MM.1S (cell line): ENCODE measurements at regions not wholly inside any gene's neighbourhood (a gene's known extent, or its start where the extent isn't known, plus 50 kb on each side); places are given as distances from the start of the nearest gene placed in this dataset.

Experiments
- DNase-seq: peaks from one replicate; pipeline ENCODE4 v3.0.0-alpha.2; 2015
- H2AFZ ChIP-seq: fragments of 300-600 bp; sonication (generic); 2 replicates; pipeline ENCODE4 v1.6.0; 2016; ENCODE audit warnings: antibody characterized with exemption, low read length
- H3F3A ChIP-seq: fragments of 300-600 bp; sonication (generic); 2 replicates; pipeline ENCODE4 v1.6.1; 2016; ENCODE audit warnings: mild to moderate bottlenecking, antibody characterized with exemption, low read length, moderate library complexity, mixed read lengths; ENCODE audit not compliant: insufficient read depth
- H3K27ac ChIP-seq: fragments of 300-600 bp; sonication (generic); 2 replicates; pipeline ENCODE4 v1.5.1; 2016; ENCODE audit warnings: mild to moderate bottlenecking, low read length
- H3K27me3 ChIP-seq: fragments of 300-600 bp; sonication (generic); replicated peaks from 2 replicates; pipeline ENCODE4 v1.6.0; 2016; ENCODE audit warnings: low read length; ENCODE audit not compliant: insufficient read depth
- H3K36me3 ChIP-seq: fragments of 300-600 bp; sonication (generic); replicated peaks from 2 replicates; pipeline ENCODE4 v1.6.1; 2016; ENCODE audit warnings: mild to moderate bottlenecking, low read length, mixed read lengths; ENCODE audit not compliant: insufficient read depth
- H3K4me1 ChIP-seq: fragments of 300-600 bp; sonication (generic); 2 replicates; pipeline ENCODE4 v1.6.1; 2016; ENCODE audit warnings: low read length, mixed read lengths
- H3K4me2 ChIP-seq: fragments of 300-600 bp; sonication (generic); 2 replicates; pipeline ENCODE4 v1.6.0; 2016; ENCODE audit warnings: low read depth, low read length
- H3K4me3 ChIP-seq: fragments of 300-600 bp; sonication (generic); 2 replicates; pipeline ENCODE4 v1.5.1; 2016; ENCODE audit warnings: low read length, mixed read lengths
- H3K79me2 ChIP-seq: fragments of 300-600 bp; sonication (generic); 2 replicates; pipeline ENCODE4 v1.6.1; 2016; ENCODE audit warnings: mixed run types, low read length, mixed read lengths
- H3K9ac ChIP-seq: fragments of 300-600 bp; sonication (generic); 2 replicates; pipeline ENCODE4 v1.6.1; 2016; ENCODE audit warnings: low read length, mixed read lengths
- H3K9me2 ChIP-seq: fragments of 300-600 bp; sonication (generic); replicated peaks from 2 replicates; pipeline ENCODE4 v1.6.1; 2016; ENCODE audit warnings: mild to moderate bottlenecking, low read length, mixed read lengths; ENCODE audit not compliant: insufficient read depth
- H3K9me3 ChIP-seq: fragments of 300-600 bp; sonication (generic); replicated peaks from 2 replicates; pipeline ENCODE4 v1.6.1; 2016; ENCODE audit warnings: mild to moderate bottlenecking, low read length, mixed read lengths; ENCODE audit not compliant: insufficient read depth
- H4K20me1 ChIP-seq: fragments of 300-600 bp; sonication (generic); 2 replicates; pipeline ENCODE4 v1.6.1; 2016; ENCODE audit warnings: mild to moderate bottlenecking, low read length, moderate library complexity, mixed read lengths; ENCODE audit not compliant: insufficient read depth
- CTCF ChIP-seq: fragments of 300-600 bp; sonication (generic); IDR thresholded peaks from 2 replicates; pipeline ENCODE4 v1.5.1; 2016; ENCODE audit warnings: antibody characterized with exemption, low read length, mixed read lengths
- EZH2 ChIP-seq: fragments of 300-600 bp; sonication (generic); optimal IDR thresholded peaks from 2 replicates; pipeline ENCODE3; 2017; ENCODE audit warnings: low read depth, mild to moderate bottlenecking, antibody characterized with exemption, low read length, mixed read lengths
- EZH2phosphoT487 ChIP-seq: fragments of 300-600 bp; sonication (generic); IDR thresholded peaks from 2 replicates; pipeline ENCODE4 v1.6.1; 2018; ENCODE audit warnings: antibody characterized with exemption, low read length

- H3K9me2 ChIP-seq: no peaks in the 10 kb centered on the region
- no peaks in the 10 kb centered on the region for H3K79me2 ChIP-seq
- H4K20me1 ChIP-seq: no peaks in the 10 kb centered on the region
- no peaks in the 10 kb centered on the region for H3K4me1 ChIP-seq
- no peak overlapping the region for H3K9ac ChIP-seq
- no peak overlapping the region for H2AFZ ChIP-seq
- H3K4me2 ChIP-seq: no peak overlapping the region
- DNase-seq: no peak
- no peaks in the 10 kb centered on the region for H3K27me3 ChIP-seq
- no peaks in the 10 kb centered on the region for H3K9me3 ChIP-seq
- no peak overlapping the region for H3K4me3 ChIP-seq
- no peaks in the 10 kb centered on the region for H3K36me3 ChIP-seq
- H3K27ac ChIP-seq: no peak overlapping the region
- TF ChIP-seq CTCF (no peak), EZH2 (no peak), EZH2phosphoT487 (no peak)
- H3F3A ChIP-seq: no peaks in the 10 kb centered on the region
Measured at GRCh38 chr16:65429504-65430181, 307.8 kb upstream of the CDH11 start.

GRCh38 chr16:65426484-65426883, 304.6 kb upstream of the CDH11 start:
- DNase-seq: no peak
- H3K4me2 ChIP-seq: no peak overlapping the region
- no peak overlapping the region for H3K27ac ChIP-seq
- H2AFZ ChIP-seq: no peak overlapping the region
- no peaks in the 10 kb centered on the region for H3K36me3 ChIP-seq
- H3F3A ChIP-seq: no peaks in the 10 kb centered on the region
- H4K20me1 ChIP-seq: no peaks in the 10 kb centered on the region
- H3K9ac ChIP-seq: no peak overlapping the region
- TF ChIP-seq EZH2phosphoT487 (no peak), EZH2 (no peak), CTCF (no peak)
- no peaks in the 10 kb centered on the region for H3K4me1 ChIP-seq
- H3K4me3 ChIP-seq: no peak overlapping the region
- no peaks in the 10 kb centered on the region for H3K9me2 ChIP-seq
- H3K27me3 ChIP-seq: no peaks in the 10 kb centered on the region
- no peaks in the 10 kb centered on the region for H3K79me2 ChIP-seq
- H3K9me3 ChIP-seq: no peaks in the 10 kb centered on the region

- Histone ChIP-seq H3K27me3 (no peaks in the 10 kb centered on the region), H3K9ac (no peak overlapping the region), H3K4me1 (no peaks in the 10 kb centered on the region), H3K36me3 (no peaks in the 10 kb centered on the region), H3K4me2 (no peak overlapping the region), H3K9me2 (no peaks in the 10 kb centered on the region), H2AFZ (no peak overlapping the region), H3F3A (no peaks in the 10 kb centered on the region), H3K27ac (no peak overlapping the region), H3K9me3 (no peaks in the 10 kb centered on the region), H3K4me3 (no peak overlapping the region), H3K79me2 (no peaks in the 10 kb centered on the region), H4K20me1 (no peaks in the 10 kb centered on the region)
- TF ChIP-seq EZH2phosphoT487 (no peak), EZH2 (no peak), CTCF (no peak)
- no peak for DNase-seq
Measured at GRCh38 chr16:65422934-65423333, 301.1 kb upstream of the CDH11 start.
